ENCODE measurements at regions not wholly inside any gene's neighbourhood (a gene's known extent, or its start where the extent isn't known, plus 50 kb on each side); places are given as distances from the start of the nearest gene placed in this dataset.

- no peaks in the 10 kb centered on the region for H3K79me2 ChIP-seq
- no peak overlapping the region for H3K4me3 ChIP-seq (ENCODE audit: low read depth, low read length)
- H3K9ac ChIP-seq: no peak overlapping the region
- no peaks in the 10 kb centered on the region for H3K36me3 ChIP-seq (ENCODE audit: control insufficient read depth, insufficient read depth, low read length)
- no peak overlapping the region for H2AFZ ChIP-seq
- no peak overlapping the region for H3K27ac ChIP-seq
- H3K27me3 ChIP-seq (ENCODE audit: control insufficient read depth, insufficient read depth, low read length): no peaks in the 10 kb centered on the region
- no peak for TF ChIP-seq CTCF (IDR thresholded peaks at IDR 0.05)
- no peaks in the 10 kb centered on the region for H3K9me3 ChIP-seq (ENCODE audit: control insufficient read depth, low read length)
- H3K4me2 ChIP-seq (ENCODE audit: low read length): no peak overlapping the region
- H3K4me1 ChIP-seq: no peaks in the 10 kb centered on the region
Observed at GRCh38 chr2:216292475-216292874, 79.8 kb downstream of the MARCHF4 start.

- Histone ChIP-seq H3K36me3 (ENCODE audit: control insufficient read depth, insufficient read depth, low read length) (no peaks in the 10 kb centered on the region), H3K9me3 (ENCODE audit: control insufficient read depth, low read length) (no peaks in the 10 kb centered on the region), H3K9ac (no peak overlapping the region), H3K79me2 (no peaks in the 10 kb centered on the region), H3K4me3 (ENCODE audit: low read depth, low read length) (no peak overlapping the region), H3K27me3 (ENCODE audit: control insufficient read depth, insufficient read depth, low read length) (no peaks in the 10 kb centered on the region), H2AFZ (no peak overlapping the region), H3K27ac (no peak overlapping the region), H3K4me2 (ENCODE audit: low read length) (no peak overlapping the region), H3K4me1 (no peaks in the 10 kb centered on the region)
- no peak for TF ChIP-seq CTCF (IDR thresholded peaks at IDR 0.05)
Observed at GRCh38 chr2:216289470-216289869, 82.8 kb downstream of the MARCHF4 start.

GRCh38 chr2:216287251-216287650 is 85.0 kb downstream of the MARCHF4 start:
- H3K4me2 ChIP-seq (ENCODE audit: low read length): no peak overlapping the region
- H3K4me3 ChIP-seq (ENCODE audit: low read depth, low read length): no peak overlapping the region
- H3K9ac ChIP-seq: no peak overlapping the region
- no peak overlapping the region for H2AFZ ChIP-seq
- H3K36me3 ChIP-seq (ENCODE audit: control insufficient read depth, insufficient read depth, low read length): no peaks in the 10 kb centered on the region
- no peak overlapping the region for H3K27ac ChIP-seq
- H3K79me2 ChIP-seq: no peaks in the 10 kb centered on the region
- no peaks in the 10 kb centered on the region for H3K9me3 ChIP-seq (ENCODE audit: control insufficient read depth, low read length)
- H3K4me1 ChIP-seq: no peaks in the 10 kb centered on the region
- no peaks in the 10 kb centered on the region for H3K27me3 ChIP-seq (ENCODE audit: control insufficient read depth, insufficient read depth, low read length)
- TF ChIP-seq CTCF (IDR thresholded peaks at IDR 0.05): no peak

- TF ChIP-seq CTCF (IDR thresholded peaks at IDR 0.05): no peak
Observed at GRCh38 chr2:216286616-216287231, 85.6 kb downstream of the MARCHF4 start.

GRCh38 chr2:216285701-216286100 is 86.6 kb downstream of the MARCHF4 start:
- no peaks in the 10 kb centered on the region for H3K9me3 ChIP-seq (ENCODE audit: control insufficient read depth, low read length)
- H3K9ac ChIP-seq: no peak overlapping the region
- no peaks in the 10 kb centered on the region for H3K79me2 ChIP-seq
- no peaks in the 10 kb centered on the region for H3K4me1 ChIP-seq
- H3K4me3 ChIP-seq (ENCODE audit: low read depth, low read length): no peak overlapping the region
- no peak for TF ChIP-seq CTCF (IDR thresholded peaks at IDR 0.05)
- H3K36me3 ChIP-seq (ENCODE audit: control insufficient read depth, insufficient read depth, low read length): no peaks in the 10 kb centered on the region
- H3K27me3 ChIP-seq (ENCODE audit: control insufficient read depth, insufficient read depth, low read length): no peaks in the 10 kb centered on the region
- no peak overlapping the region for H3K27ac ChIP-seq
- no peak overlapping the region for H3K4me2 ChIP-seq (ENCODE audit: low read length)
- no peak overlapping the region for H2AFZ ChIP-seq

More at GRCh38 chr2:216286616-216287231, 85.6 kb downstream of the MARCHF4 start:
- no peak overlapping the region for H3K4me2 ChIP-seq (ENCODE audit: low read length)
- H3K27me3 ChIP-seq (ENCODE audit: control insufficient read depth, insufficient read depth, low read length): no peaks in the 10 kb centered on the region
- H3K9me3 ChIP-seq (ENCODE audit: control insufficient read depth, low read length): no peaks in the 10 kb centered on the region
- H2AFZ ChIP-seq: no peak overlapping the region
- H3K4me3 ChIP-seq (ENCODE audit: low read depth, low read length): no peak overlapping the region
- no peaks in the 10 kb centered on the region for H3K36me3 ChIP-seq (ENCODE audit: control insufficient read depth, insufficient read depth, low read length)
- H3K9ac ChIP-seq: no peak overlapping the region
- H3K27ac ChIP-seq: no peak overlapping the region
- H3K4me1 ChIP-seq: no peaks in the 10 kb centered on the region
- H3K79me2 ChIP-seq: no peaks in the 10 kb centered on the region

Measured in parathyroid adenoma (tissue), 2 donors.